HG02571 (cell line): ENCODE measurements at regions not wholly inside any gene's neighbourhood (a gene's known extent, or its start where the extent isn't known, plus 50 kb on each side); places are given as distances from the start of the nearest gene placed in this dataset.
"Not testable (repeated sequence)": the region's sequence is repeated elsewhere in the genome, so short reads cannot be mapped to it uniquely, and the experiment has no call there.

Experiments used
- ATAC-seq: cut with Tn5 transposase; IDR thresholded peaks from one replicate; pipeline ENCODE4 v1.9.1; 2021; ENCODE audit warnings: mild to moderate bottlenecking, moderate library complexity; ENCODE audit not compliant: unreplicated experiment

- ATAC-seq = no peak
Observed at GRCh38 chr1:118828038-118828437, 160.1 kb downstream of the TBX15 start.

- no peak for ATAC-seq
Observed at GRCh38 chr1:118827636-118828035, 160.5 kb downstream of the TBX15 start.

DNA sequence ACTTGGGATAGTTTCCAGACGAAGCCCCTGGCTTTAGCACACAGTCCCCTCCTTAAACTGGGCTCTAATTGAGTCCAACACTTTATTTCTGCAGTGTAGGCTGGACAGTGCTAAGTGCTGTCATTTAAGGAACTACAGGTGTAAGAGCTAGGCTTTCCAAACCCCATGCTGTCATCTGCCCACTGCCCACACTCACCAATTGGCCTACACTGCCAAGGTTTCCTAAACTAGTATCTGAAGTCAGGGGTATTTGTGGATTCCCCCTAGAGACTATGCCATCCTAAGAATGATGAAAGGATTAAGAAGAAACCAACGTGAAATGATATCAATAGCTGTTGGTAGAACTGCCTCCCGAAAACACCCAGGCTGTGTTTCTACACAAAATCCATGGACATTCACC, 160.9 kb downstream of the TBX15 start:
- ATAC-seq = no peak

DNA sequence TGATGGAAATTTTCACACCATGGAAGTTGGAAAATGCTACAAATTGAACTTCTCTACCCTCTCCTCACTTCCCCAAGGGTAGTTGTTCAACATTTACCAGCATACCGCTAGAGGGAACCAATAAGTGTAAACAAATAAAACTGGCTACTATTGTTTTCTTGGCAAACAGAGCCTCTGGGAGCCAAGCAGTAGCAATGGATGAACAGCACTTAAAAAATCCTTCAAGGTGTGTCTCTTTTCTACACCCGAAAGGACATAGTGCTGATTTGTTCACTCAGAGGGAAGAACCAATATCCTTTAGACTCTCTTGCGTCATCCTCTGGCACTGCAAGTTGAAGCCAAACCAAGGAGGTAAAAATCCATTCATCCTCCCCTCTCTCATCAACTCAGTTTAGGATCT, 161.5 kb downstream of the TBX15 start:
- ATAC-seq = no peak

GRCh38 chr1:118825619-118826018, 162.5 kb downstream of the TBX15 start:
- ATAC-seq = no peak

DNA sequence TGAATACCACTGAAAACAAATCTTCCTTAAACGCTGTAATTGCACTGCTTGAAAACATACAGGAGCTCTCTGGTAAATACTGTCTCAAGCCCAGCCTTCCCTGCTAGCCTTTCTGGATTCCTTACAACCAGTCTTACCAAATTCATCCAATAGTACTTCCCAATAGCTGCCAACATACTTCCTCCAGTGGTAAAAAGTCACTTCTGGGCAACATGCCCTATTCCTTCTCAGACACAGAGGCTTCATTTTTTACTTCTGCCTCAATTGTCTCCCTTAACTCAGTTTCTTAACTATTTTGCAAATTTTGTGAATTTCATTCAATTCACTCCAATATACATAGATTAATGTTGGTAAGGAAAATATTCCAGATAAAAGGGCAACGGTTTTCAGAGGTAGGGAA, 166.3 kb downstream of the TBX15 start:
- no peak for ATAC-seq

DNA sequence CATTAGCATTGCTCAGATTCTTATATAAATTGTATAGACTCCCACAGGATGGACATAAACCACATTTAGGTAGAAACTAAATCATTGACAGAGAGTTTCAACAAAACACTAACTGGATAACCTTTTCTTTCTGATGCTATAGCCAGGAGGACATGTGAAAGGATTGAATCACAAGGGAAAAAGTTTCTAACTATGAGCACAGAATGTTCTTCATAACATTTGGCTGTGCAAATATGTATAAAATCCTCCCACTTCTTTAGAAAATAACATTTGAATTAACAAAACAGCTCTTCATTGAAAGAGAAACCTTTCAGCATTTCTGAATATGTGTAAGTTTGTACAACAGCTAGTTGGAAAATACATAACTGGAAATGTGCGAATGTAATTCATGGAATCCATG, 167.3 kb downstream of the TBX15 start:
- ATAC-seq = no peak

- ATAC-seq = no peak
Observed at GRCh38 chr1:118815909-118816308, 172.2 kb downstream of the TBX15 start.

DNA sequence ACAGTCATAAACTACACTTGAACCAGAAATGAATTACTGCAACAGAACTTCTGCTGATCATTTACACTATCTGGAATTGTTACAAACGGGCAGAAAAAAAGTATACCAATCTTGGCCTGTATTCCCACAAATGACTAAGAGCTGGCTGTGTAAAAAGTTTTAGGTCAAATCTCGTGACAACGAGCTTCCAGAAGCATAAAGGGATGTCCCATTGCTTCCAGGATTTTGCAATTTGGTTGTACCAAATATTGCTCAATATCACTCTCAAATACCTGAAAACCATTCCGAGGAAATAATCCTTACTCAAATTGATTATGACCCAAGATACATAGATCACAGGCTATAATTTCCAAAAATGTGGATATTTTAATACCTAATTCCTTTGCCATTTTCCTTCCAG, 175.6 kb downstream of the TBX15 start:
- no peak for ATAC-seq

- ATAC-seq = no peak
Observed at GRCh38 chr1:118811156-118811555, 177.0 kb downstream of the TBX15 start.

GRCh38 chr1:118809586-118809985, 178.6 kb downstream of the TBX15 start:
- ATAC-seq = no peak

DNA sequence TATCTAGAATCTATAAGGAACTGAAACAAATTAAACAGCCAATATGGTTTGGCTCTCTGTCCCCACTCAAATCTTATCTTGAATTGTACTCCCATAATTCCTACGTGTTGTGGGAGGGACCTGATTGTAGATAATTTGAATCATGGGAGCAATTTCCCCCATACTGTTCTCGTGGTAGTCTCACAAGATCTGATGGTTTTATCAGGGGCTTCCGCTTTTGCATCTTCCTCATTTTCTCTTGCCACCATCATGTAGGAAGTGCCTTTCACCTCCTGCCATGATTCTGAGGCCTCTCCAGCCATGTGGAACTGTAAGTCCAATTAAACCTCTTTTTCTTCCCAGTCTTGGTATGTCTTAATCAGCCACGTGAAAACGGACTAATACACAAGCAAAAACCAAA, 185.0 kb downstream of the TBX15 start:
- ATAC-seq = not testable (repeated sequence)

DNA sequence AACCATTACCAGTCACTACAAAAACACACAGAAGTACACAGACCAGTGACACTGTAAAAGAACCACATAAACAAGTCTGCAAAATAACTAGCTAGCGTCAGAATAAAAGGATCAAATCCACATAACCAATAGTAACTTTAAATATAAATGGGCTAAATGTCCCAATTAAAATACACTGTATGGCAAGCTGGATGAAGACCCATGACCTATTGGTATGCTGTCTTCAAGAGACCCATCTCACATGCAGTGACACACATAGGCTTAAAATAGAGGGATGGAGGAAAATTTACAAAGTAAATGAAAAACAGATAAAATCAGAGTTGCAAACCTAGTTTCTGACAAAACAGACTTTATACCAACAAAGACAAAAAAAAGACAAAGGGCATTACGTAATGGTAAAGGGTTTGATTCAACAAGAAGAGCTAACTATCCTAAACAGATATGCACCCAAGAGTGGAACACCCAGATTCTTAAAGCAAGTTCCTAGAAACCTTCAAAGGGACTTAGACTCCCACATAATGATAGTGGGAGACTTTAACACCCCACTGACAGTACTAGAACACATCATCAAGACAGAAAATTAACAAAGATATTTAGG, 196.9 kb downstream of the TBX15 start:
- no peak for ATAC-seq

DNA sequence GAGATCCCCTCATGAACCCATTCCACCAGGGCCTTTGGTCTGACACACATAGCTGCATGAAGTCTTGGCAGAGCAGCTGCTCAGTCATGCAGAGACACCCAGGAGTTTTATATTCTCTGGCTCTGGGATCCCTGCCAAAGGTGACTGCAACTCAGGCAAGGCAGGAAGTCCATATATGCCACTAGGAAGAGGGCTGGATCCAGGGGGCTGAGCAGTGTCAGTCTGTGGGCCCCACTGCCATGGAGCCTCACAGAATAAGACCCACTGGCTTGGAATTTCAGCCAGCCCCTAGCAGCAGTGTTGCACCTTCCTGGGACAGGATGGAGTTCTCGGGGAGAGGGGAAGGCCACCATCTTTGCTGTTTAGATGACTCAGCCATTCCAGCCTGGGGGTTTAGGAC, 199.7 kb downstream of the TBX15 start:
- ATAC-seq = no peak

- no peak for ATAC-seq
Observed at GRCh38 chr1:118786454-118787155, 201.5 kb downstream of the TBX15 start.

DNA sequence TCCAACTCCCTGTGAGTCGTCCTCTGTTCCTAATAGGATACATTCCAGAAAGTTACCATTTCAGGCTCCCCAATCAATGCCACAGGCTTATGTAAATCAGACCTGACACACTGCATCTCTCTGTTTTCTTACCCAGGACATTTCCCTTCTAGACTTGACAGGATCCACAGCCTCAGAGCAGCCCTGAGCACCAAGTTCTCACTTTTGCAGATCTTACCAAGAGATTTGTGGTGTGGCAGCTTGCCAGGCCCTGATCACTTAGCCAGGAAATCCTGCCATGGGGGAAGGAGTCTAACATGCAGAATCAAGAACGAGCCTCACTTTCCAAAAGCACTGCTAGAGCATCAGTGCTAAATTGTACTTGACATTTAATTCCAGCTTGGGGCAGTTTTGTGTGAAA, 202.9 kb downstream of the TBX15 start:
- no peak for ATAC-seq

DNA sequence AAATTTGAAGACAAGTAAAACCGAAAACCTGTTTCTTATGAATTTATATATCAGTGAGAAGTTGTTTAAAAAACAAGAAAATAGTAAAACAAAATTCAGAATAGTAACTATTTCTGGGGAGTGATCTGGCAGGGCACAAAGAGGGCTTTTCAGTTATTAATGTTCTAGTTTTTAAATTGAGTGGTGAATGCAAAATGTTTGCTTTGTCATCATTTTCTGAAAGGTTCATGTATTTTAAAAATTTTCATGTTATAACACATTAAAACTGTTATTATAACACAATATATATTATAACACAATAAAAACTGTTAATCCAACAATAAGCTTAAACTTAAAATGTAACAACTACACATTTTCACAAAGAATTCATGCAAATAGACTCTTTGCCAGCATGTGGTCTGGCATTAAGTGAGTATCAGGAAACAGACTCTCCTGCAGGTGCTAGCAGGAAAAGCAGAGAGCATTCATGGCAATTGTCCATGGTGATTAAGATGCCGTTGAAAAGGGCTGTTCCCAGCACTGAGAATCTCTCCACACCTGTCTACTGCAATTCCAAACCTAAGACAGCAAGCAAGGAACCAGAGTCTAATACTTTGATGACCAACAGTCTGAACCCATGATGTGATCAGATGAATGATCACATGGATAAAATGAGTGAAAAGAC, 204.9 kb downstream of the TBX15 start:
- no peak for ATAC-seq

- no peak for ATAC-seq
Observed at GRCh38 chr1:118773656-118774055, 214.5 kb downstream of the TBX15 start.

DNA sequence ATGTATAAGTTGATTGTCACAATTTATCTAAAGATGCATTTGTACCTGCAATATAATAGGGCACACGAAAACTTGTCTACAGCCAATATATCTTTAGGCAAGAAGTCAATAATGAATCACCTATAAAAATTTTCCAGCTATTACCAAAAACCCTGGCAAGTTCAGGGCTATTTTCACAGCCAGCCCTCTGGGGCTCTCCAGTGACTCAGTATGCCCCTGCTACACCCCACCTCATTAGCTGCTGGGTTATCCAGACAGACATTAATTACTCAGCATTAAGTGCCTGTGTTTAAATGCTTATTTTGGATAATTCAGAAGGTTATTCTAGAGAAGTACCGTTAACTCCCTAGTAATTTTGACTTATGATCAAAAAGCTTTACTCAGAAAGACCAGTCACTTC, 220.2 kb downstream of the TBX15 start:
- ATAC-seq = no peak

GRCh38 chr1:118753976-118754375, 234.2 kb downstream of the TBX15 start:
- no peak for ATAC-seq

- ATAC-seq = no peak
Observed at GRCh38 chr1:118751166-118751565, 237.0 kb downstream of the TBX15 start.

DNA sequence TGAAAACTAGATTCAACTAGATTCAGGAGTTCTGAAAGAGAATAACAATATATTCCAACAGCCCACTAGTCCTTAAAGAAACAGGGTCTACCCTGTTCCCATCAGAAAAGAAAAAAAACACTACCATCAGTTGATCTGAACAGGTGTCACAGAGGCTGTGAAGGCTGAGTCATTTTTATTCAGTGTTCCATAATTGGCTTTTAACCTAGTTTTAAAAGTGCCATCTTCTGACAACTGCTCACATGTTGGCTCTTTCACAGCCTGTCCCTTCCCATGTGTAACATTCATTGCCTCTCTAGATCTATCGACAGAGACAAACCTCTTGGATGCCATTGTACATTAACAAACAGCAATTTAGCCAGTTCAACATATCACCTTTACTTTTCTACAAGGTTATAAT, 243.7 kb downstream of the TBX15 start:
- ATAC-seq = no peak
